Fibroblast of lung (primary cell): ENCODE measurements at regions not wholly inside any gene's neighbourhood (a gene's known extent, or its start where the extent isn't known, plus 50 kb on each side); places are given as distances from the start of the nearest gene placed in this dataset.

Experiments
- DNase-seq, 2 donors: peaks; one replicate each; pipeline versions ENCODE4 v3.0.0 to v3.0.0-alpha.2; 2010; ENCODE audit warnings: low read depth in 2 of 2
- H2AFZ ChIP-seq: 2 replicates; pipeline ENCODE4 v1.5.1; 2012; ENCODE audit warnings: low read length, control low read depth, inconsistent platforms
- H3K27ac ChIP-seq: 2 replicates; pipeline ENCODE4 v1.5.1; 2011; ENCODE audit warnings: low read length, control low read depth; ENCODE audit not compliant: insufficient read depth
- H3K27me3 ChIP-seq: 2 replicates; pipeline ENCODE4 v1.5.1; 2011; ENCODE audit warnings: mild to moderate bottlenecking, low read length; ENCODE audit not compliant: control insufficient read depth, insufficient read depth
- H3K36me3 ChIP-seq: 2 replicates; pipeline ENCODE4 v1.5.1; 2011; ENCODE audit warnings: low read length; ENCODE audit not compliant: control insufficient read depth, insufficient read depth
- H3K4me1 ChIP-seq: 2 replicates; pipeline ENCODE4 v1.5.1; 2011; ENCODE audit warnings: low read length; ENCODE audit not compliant: control insufficient read depth, insufficient read depth; ENCODE audit errors: extremely low read depth
- H3K4me2 ChIP-seq: 2 replicates; pipeline ENCODE4 v1.5.1; 2011; ENCODE audit warnings: low read length, control low read depth; ENCODE audit not compliant: insufficient read depth; ENCODE audit errors: extremely low read depth
- H3K4me3 ChIP-seq, 4 experiments: fragments of 200-600 bp in 1 of 4; sonication (generic) in 1 of 4; replicated peaks in 1 of 4; 2 replicates each; pipeline ENCODE4 v1.5.1; 2011 to 2016; ENCODE audit warnings: low read length in 4 of 4, low read depth in 3 of 4, mild to moderate bottlenecking in 3 of 4, control low read depth in 2 of 4, inconsistent platforms in 1 of 4, mixed read lengths in 1 of 4; ENCODE audit not compliant: insufficient read depth in 1 of 4; ENCODE audit errors: control extremely low read depth in 1 of 4
- H3K79me2 ChIP-seq: 2 replicates; pipeline ENCODE4 v1.5.1; 2012; ENCODE audit warnings: mild to moderate bottlenecking, low read length, inconsistent platforms; ENCODE audit not compliant: control insufficient read depth, insufficient read depth
- H3K9ac ChIP-seq: 2 replicates; pipeline ENCODE4 v1.5.1; 2011; ENCODE audit warnings: mild to moderate bottlenecking, low read length, control low read depth; ENCODE audit not compliant: insufficient read depth
- H3K9me3 ChIP-seq: 2 replicates; pipeline ENCODE4 v1.5.1; 2012; ENCODE audit warnings: low read depth, low read length; ENCODE audit not compliant: control insufficient read depth, insufficient read depth
- H4K20me1 ChIP-seq: 2 replicates; pipeline ENCODE4 v1.5.1; 2011; ENCODE audit warnings: low read length; ENCODE audit not compliant: control insufficient read depth, insufficient read depth; ENCODE audit errors: extremely low read depth
- CTCF ChIP-seq, 2 donors: IDR thresholded peaks in 1 of 2; conservative IDR thresholded peaks in 1 of 2; 1 replicate in 1 of 2; 2 replicates in 1 of 2; pipeline ENCODE4 v1.5.1; 2011 to 2012; ENCODE audit warnings: low read length in 2 of 2, control low read depth in 1 of 2, inconsistent platforms in 1 of 2, low read depth in 1 of 2, mild to moderate bottlenecking in 1 of 2
- EZH2 ChIP-seq: IDR thresholded peaks from 2 replicates; pipeline ENCODE4 v1.5.1; 2012; ENCODE audit warnings: low read length, control low read depth, mild to moderate bottlenecking; ENCODE audit errors: missing control alignments

- DNase-seq: peak; percentile 2 to 51
- no peak overlapping the region for H3K4me2 ChIP-seq
- no peak overlapping the region for H2AFZ ChIP-seq
- H3K9ac ChIP-seq: no peak overlapping the region
- H3K4me3 ChIP-seq: no peak overlapping the region
- TF ChIP-seq EZH2 (no peak), CTCF (conservative IDR thresholded peaks at IDR 0.05 in 1 of 2, IDR thresholded peaks at IDR 0.05 in 1 of 2; ENCODE audit: low read depth in 1 of 2, low read length in 2 of 2) (no peak)
- no peak overlapping the region for H3K27ac ChIP-seq
- H4K20me1 ChIP-seq: no peaks in the 10 kb centered on the region
- no peaks in the 10 kb centered on the region for H3K36me3 ChIP-seq
- H3K4me1 ChIP-seq: no peaks in the 10 kb centered on the region
- H3K27me3 ChIP-seq: no peaks in the 10 kb centered on the region
- no peaks in the 10 kb centered on the region for H3K9me3 ChIP-seq
- H3K79me2 ChIP-seq: no peaks in the 10 kb centered on the region
Observed at GRCh38 chr18:2425426-2426317, 145.6 kb downstream of the METTL4 start.

GRCh38 chr18:2430191-2430590 is 141.1 kb downstream of the METTL4 start:
- Histone ChIP-seq H3K27ac (no peak overlapping the region), H4K20me1 (no peaks in the 10 kb centered on the region), H3K4me1 (no peaks in the 10 kb centered on the region), H3K36me3 (no peaks in the 10 kb centered on the region), H3K9ac (no peak overlapping the region), H3K9me3 (no peaks in the 10 kb centered on the region), H3K4me2 (no peak overlapping the region), H3K27me3 (no peaks in the 10 kb centered on the region), H3K79me2 (no peaks in the 10 kb centered on the region), H3K4me3 (no peak overlapping the region), H2AFZ (no peak overlapping the region)
- TF ChIP-seq EZH2: no peak
- DNase-seq: no peak

DNA sequence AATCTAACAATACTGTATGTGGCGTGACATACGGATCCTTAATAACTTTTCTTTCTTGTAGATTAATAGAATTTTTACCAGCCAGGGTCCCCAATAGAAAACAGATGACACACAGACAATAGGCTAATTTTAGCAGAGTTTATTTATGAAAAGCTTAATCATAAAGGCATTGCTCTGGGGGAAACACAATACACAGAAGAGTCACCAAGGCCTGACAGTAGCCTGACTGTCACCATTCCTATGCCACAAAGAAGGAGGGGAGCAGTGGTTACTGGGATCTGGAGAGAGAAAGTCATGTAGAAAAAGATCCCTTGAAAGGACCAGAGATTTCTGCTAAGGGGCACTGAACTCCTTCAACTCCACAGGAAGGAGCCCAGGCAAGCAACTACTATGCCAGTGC is 139.5 kb downstream of the METTL4 start:
- TF ChIP-seq EZH2 (no peak), CTCF (conservative IDR thresholded peaks at IDR 0.05 in 1 of 2, IDR thresholded peaks at IDR 0.05 in 1 of 2; ENCODE audit: low read depth in 1 of 2, low read length in 2 of 2) (no peak)
- H3K4me3 ChIP-seq: no peak overlapping the region
- no peaks in the 10 kb centered on the region for H3K27me3 ChIP-seq
- no peaks in the 10 kb centered on the region for H3K4me1 ChIP-seq
- no peak overlapping the region for H3K4me2 ChIP-seq
- H3K79me2 ChIP-seq: no peaks in the 10 kb centered on the region
- H2AFZ ChIP-seq: no peak overlapping the region
- H3K27ac ChIP-seq: no peak overlapping the region
- no peaks in the 10 kb centered on the region for H3K9me3 ChIP-seq
- H3K9ac ChIP-seq: no peak overlapping the region
- no peaks in the 10 kb centered on the region for H4K20me1 ChIP-seq
- H3K36me3 ChIP-seq: no peaks in the 10 kb centered on the region
- no peak for DNase-seq
